ENCODE measurements at regions not wholly inside any gene's neighbourhood (a gene's known extent, or its start where the extent isn't known, plus 50 kb on each side); places are given as distances from the start of the nearest gene placed in this dataset.

- TF ChIP-seq, protein P1, sequence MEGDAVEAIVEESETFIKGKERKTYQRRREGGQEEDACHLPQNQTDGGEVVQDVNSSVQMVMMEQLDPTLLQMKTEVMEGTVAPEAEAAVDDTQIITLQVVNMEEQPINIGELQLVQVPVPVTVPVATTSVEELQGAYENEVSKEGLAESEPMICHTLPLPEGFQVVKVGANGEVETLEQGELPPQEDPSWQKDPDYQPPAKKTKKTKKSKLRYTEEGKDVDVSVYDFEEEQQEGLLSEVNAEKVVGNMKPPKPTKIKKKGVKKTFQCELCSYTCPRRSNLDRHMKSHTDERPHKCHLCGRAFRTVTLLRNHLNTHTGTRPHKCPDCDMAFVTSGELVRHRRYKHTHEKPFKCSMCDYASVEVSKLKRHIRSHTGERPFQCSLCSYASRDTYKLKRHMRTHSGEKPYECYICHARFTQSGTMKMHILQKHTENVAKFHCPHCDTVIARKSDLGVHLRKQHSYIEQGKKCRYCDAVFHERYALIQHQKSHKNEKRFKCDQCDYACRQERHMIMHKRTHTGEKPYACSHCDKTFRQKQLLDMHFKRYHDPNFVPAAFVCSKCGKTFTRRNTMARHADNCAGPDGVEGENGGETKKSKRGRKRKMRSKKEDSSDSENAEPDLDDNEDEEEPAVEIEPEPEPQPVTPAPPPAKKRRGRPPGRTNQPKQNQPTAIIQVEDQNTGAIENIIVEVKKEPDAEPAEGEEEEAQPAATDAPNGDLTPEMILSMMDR (IDR thresholded peaks at IDR 0.05), result no peak
- no peak for TF ChIP-seq POLR2A (IDR thresholded peaks at IDR 0.05)
These were observed 94.1 kb downstream of the TENT5C start for GRCh38 chr1:117699953-117700352.
